HL-60 (cell line): ENCODE measurements at regions not wholly inside any gene's neighbourhood (a gene's known extent, or its start where the extent isn't known, plus 50 kb on each side); places are given as distances from the start of the nearest gene placed in this dataset.

ENCODE experiments used
- CTCF ChIP-seq: IDR thresholded peaks from one replicate; pipeline ENCODE4 v1.5.1; 2011; ENCODE audit warnings: low read length, control low read depth, inconsistent platforms; ENCODE audit not compliant: insufficient read depth
- GABPA ChIP-seq: IDR thresholded peaks from 2 replicates; pipeline ENCODE4 v1.6.1; 2012; ENCODE audit warnings: low read depth
- POLR2AphosphoS5 ChIP-seq: IDR thresholded peaks from 2 replicates; pipeline ENCODE4 v1.6.1; 2012; ENCODE audit warnings: low read depth
- REST ChIP-seq: IDR thresholded peaks from 2 replicates; pipeline ENCODE4 v1.6.1; 2012; ENCODE audit warnings: low read depth; ENCODE audit not compliant: insufficient replicate concordance
- SPI1 ChIP-seq: IDR thresholded peaks from 2 replicates; pipeline ENCODE4 v1.6.1; 2012; ENCODE audit warnings: low read depth, mild to moderate bottlenecking, borderline replicate concordance

- TF ChIP-seq CTCF, result no peak
- no peak for TF ChIP-seq POLR2AphosphoS5
- TF ChIP-seq GABPA, result no peak
- TF ChIP-seq REST, result no peak
- TF ChIP-seq SPI1, result no peak
Observed at GRCh38 chr15:61479613-61480012, 250.5 kb upstream of the RORA start.
